GM12864 (cell line): ENCODE measurements at regions not wholly inside any gene's neighbourhood (a gene's known extent, or its start where the extent isn't known, plus 50 kb on each side); places are given as distances from the start of the nearest gene placed in this dataset.

Experiments used
- DNase-seq: peaks from one replicate; pipeline ENCODE4 v3.0.0-alpha.2; 2011; ENCODE audit warnings: low read depth
- H3K4me3 ChIP-seq: 2 replicates; pipeline ENCODE4 v1.5.1; 2011; ENCODE audit warnings: mild to moderate bottlenecking, low read depth, low read length, control low read depth
- CTCF ChIP-seq: IDR thresholded peaks from 2 replicates; pipeline ENCODE4 v1.5.1; 2011; ENCODE audit warnings: low read depth, mild to moderate bottlenecking, moderate library complexity, low read length, control low read depth, inconsistent platforms; ENCODE audit errors: missing control alignments

- DNase-seq, result no peak
- no peak overlapping the region for H3K4me3 ChIP-seq
- TF ChIP-seq CTCF, result no peak
These were observed 91.0 kb upstream of the CCBE1 start for GRCh38 chr18:59787998-59788790.

GRCh38 chr18:59784694-59785093, 87.5 kb upstream of the CCBE1 start:
- no peak for TF ChIP-seq CTCF
- no peak overlapping the region for H3K4me3 ChIP-seq
- DNase-seq, result no peak

- no peak overlapping the region for H3K4me3 ChIP-seq
- peak; percentile 35 for DNase-seq
- TF ChIP-seq CTCF, result peak; percentile 73
These were observed 85.9 kb upstream of the CCBE1 start for GRCh38 chr18:59783138-59783537.

- DNase-seq, result no peak
- no peak overlapping the region for H3K4me3 ChIP-seq
- TF ChIP-seq CTCF, result no peak
These were observed 82.8 kb upstream of the CCBE1 start for GRCh38 chr18:59779979-59780378.

GRCh38 chr18:59778434-59778833, 81.2 kb upstream of the CCBE1 start:
- no peak overlapping the region for H3K4me3 ChIP-seq
- no peak for TF ChIP-seq CTCF
- no peak for DNase-seq

GRCh38 chr18:59777636-59778035, 80.4 kb upstream of the CCBE1 start:
- DNase-seq, result no peak
- H3K4me3 ChIP-seq, result no peak overlapping the region

More at GRCh38 chr18:59777636-59778035, 80.4 kb upstream of the CCBE1 start:
- no peak for TF ChIP-seq CTCF
